Cardiac septum (tissue), 1 donor: ENCODE measurements at regions not wholly inside any gene's neighbourhood (a gene's known extent, or its start where the extent isn't known, plus 50 kb on each side); places are given as distances from the start of the nearest gene placed in this dataset.

ENCODE experiments used
- DNase-seq: peaks from one replicate; pipeline ENCODE4 v3.0.0-alpha.2; 2020; ENCODE audit warnings: low spot score
- intact Hi-C: fragments of 100-400 bp; cut with DNase I; formaldehyde crosslinking; loops from one replicate; pipeline ENCODE4 v1.14.0; 2022
- donor health status: DM: no; HTN: no; CAD: no.

DNA sequence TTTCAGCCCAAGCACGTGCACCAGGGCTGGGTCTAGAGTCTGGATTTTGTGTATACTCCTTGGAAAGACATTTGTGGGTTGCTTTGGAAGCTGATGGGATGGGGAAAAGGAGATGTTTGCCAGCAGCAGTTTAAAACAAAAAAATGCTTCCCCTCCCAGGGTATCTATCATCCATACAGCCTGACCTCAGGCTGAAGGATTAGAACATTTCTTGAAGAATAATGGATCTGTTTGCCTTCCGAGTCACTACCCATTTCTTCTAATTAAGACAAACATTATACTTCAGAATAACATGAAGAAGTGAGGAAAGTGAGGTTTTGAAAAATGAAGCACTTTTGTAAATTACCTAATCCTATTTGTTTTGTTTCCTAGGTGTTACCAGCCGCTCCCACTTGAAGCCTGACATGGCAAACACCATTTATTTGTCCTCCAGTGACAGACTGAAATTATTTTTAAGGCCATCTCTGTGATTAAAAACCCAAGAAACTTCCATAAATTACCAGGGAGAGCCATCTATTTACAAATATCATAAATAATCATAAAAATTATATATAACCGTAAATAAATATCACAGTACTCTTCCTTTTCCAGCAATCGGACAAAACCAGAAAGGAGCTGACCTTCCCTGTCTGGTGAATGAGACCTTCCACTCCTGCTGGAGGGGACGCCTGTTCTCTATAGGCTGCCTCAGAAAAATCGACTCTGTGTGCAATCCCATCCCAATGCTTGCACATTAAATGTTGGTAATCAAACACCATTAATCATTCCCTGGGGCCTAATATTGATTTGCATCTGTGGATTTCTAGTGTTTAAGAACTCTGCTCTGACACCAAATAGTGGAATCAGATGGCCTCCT, 106.8 kb downstream of the C1D start:
- no peak for DNase-seq
- intact Hi-C loops = no loop called here

DNA sequence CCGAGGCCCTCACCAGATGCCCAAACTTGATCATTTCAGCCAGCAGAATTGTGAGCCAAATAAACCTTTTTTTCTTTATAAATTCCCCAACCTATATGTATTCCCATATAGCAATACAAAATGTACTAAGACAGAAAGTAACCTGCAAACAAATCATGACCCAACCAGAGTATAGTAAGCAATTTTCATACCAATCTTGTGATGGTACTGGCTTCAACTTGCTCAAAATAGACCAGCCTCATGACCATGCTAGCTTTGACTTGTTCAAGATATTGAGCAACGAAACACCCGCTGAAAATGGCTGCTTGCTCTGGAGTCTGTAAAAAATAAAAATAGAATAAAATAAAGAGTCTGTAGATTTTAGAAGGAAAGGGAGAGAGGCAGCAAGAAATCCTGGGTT, 97.6 kb downstream of the C1D start:
- DNase-seq = no peak
- intact Hi-C loops = no loop called here

DNA sequence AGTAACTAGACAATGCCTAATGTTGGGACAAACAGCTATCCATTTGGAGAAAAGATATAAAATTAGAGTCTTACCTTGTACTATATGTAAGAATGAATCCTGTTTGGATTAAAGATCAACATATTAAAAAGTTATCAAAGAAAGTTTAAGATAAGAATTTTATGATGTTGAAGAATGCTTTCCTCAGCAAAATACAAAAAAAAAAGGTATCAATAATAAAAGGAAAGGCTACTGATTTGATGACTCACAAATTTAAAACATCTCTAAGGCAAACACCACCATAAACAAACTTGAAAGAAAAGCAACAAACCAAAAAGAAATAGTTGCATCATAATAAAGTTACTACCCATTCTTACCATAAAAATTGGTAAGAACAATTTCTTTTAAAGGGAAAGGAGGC, 92.7 kb downstream of the C1D start:
- no peak for DNase-seq
- intact Hi-C loops = no loop called here

DNA sequence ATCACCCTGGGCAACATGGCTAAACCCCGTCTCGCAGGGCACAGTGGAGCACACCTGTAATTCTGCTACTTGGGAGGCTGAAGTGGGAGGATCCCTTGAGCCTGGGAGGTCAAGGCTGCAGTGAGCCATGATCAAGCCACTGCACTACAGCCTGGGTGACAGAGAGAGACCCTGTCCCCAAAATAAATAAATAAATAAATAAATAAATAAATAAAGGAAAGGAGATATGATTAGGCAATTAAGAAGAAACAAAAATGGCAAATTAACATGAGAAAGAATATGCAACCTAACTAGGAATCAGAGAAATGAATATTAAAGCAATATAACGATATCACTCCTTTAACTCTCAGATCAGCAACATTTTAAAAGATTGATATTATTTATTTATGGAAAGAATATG, 92.3 kb downstream of the C1D start:
- DNase-seq = no peak
- intact Hi-C loops = no loop called here

DNA sequence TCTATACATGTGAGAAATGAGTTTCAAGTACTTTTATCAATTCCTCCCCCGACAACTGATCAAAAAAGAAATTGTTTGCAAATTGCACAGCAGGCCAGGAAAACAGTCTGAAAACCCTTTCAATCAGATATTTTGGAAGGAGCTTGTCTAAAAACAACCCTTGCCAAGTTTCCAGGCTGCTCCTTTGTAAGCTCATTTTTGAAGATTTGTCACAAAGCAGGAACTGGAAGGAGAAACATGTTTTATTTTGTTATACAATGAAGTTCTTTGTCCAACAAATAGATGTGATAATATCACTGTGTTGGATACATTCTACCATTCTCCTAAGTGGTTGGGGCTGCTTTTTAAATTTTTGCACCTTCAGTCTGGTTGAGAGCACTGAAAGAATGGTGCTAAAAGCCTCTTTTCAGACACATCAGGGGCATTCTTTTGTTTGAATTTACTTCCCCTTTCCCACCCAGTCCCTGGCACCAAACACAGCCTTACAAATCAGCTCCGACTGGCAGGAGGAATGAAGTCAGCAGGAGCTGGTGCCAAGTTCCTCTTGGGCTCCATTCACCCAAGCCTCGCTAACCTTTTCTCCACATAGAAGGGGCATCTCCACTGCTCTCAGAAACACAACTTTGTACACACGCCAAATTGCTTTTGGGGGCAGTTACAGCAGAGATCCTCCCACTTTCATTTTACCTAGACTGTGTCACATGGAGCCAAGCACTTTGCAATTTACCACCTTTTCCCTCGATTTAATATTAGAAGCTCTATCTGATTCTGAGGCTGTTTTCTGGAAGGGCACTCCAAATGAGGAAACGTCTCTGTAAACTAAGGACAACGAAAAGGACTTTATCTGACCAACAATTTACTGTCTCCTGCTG, 88.0 kb downstream of the C1D start:
- DNase-seq = no peak
- intact Hi-C loops = no loop called here

DNA sequence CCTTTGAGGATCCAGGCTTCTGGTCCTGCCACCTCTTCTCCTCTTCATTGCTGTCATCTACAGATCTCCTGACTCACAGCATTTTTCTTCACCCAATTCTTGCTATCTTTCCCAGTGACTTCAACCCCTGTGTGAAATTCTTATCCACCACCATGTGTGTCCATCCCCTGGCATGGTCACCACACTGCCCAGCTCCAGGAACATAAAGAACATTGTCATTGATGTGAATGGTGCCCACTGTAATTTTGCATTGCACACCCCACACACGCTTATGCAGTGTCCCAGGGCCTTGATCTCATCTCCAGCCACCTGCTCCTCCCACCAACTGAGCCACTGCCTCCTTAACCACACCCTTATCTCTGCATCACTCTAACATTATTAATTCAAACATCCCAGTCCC, 85.3 kb downstream of the C1D start:
- intact Hi-C loops = no loop called here
- DNase-seq = no peak

DNA sequence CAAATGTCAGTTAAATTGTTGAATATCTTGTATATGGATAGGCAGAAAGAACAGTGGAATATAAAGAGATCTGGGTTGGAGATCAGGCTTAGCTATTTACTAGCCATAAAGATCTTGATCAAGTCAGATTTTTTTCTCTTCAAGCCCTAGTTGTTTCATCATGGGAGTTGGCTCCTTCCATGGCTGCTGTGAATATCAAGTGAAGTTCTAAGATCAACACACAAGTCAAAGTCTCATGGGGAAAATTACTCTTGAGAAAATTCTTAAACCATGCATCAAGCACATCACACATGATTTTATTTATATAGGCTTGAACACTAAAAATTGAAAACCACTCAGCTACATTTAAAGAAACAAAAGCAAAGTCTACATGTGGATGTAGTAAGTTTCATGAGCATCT, 79.8 kb downstream of the C1D start:
- intact Hi-C loops = no loop called here
- DNase-seq = no peak

DNA sequence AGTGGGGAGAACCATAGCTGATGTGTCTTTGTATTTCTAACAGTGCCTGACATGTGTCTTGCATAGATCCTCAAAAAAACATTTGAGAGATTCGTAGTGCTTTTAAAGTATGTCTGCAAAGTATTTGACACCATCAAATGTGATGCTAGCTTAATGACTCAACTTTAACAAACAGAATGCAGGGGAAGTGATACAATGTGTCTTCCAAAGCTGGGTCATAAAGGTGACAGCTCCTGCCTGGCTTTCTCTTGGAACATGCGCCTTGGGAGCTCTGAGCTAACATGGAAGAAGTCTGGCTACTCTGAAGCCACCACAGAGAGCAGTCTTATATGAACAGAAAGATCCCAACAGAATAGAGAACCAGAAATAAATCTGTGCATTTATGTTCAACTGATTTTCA, 78.2 kb downstream of the C1D start:
- DNase-seq = no peak
- intact Hi-C loops = no loop called here

DNA sequence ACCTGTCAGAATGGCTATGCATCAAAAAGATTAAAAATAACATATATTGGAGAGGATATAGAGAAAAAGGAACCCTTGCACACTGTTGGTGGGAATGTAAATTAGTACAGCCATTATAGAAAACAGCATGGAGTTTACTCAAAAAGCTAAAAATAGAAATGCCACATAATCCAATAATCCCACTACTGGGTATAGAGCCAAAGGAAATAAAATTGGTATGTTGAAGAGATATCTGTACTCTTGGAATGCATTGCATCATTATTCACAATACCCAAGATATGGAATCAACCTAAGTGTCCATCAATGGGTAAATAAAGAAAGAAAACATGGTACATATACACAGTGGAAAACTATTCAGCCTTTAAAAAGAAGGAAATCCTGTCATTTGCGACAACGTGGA, 77.2 kb downstream of the C1D start:
- intact Hi-C loops = no loop called here
- no peak for DNase-seq

DNA sequence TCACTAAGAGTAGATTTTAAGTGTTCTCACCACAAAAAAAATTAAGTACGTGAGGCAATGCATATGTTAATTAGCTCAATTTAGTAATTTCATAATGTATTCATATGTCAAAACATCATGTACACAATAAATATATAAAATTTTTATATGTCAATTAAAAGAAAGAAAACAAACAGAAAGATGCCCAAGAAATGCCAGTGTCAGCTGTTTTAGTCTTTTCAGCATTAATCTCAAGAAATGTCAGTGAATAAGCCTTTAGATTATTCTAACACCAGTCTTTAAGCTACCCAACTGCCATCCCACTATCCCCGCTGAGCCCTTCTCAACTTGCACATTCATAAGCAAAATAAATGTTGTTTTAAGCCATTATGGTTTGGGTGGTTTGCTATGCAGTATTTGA, 76.5 kb downstream of the C1D start:
- no peak for DNase-seq
- intact Hi-C loops = no loop called here
